NCI-H1694 (cell line): ENCODE measurements at regions not wholly inside any gene's neighbourhood (a gene's known extent, or its start where the extent isn't known, plus 50 kb on each side); places are given as distances from the start of the nearest gene placed in this dataset.
"Not testable (repeated sequence)": the region's sequence is repeated elsewhere in the genome, so short reads cannot be mapped to it uniquely, and the experiment has no call there.

Source experiments
- DNase-seq: peaks from one replicate; lab custom pipeline; 2025; lab: John Stamatoyannopoulos, UW

GRCh38 chr1:67907467-67907866 lies 74.2 kb upstream of the GNG12 start:
- not testable (repeated sequence) for DNase-seq

GRCh38 chr1:67906015-67906414 lies 72.7 kb upstream of the GNG12 start:
- DNase-seq: not testable (repeated sequence)

- not testable (repeated sequence) for DNase-seq
Measured at GRCh38 chr1:67902546-67903223, 69.4 kb upstream of the GNG12 start.

DNA sequence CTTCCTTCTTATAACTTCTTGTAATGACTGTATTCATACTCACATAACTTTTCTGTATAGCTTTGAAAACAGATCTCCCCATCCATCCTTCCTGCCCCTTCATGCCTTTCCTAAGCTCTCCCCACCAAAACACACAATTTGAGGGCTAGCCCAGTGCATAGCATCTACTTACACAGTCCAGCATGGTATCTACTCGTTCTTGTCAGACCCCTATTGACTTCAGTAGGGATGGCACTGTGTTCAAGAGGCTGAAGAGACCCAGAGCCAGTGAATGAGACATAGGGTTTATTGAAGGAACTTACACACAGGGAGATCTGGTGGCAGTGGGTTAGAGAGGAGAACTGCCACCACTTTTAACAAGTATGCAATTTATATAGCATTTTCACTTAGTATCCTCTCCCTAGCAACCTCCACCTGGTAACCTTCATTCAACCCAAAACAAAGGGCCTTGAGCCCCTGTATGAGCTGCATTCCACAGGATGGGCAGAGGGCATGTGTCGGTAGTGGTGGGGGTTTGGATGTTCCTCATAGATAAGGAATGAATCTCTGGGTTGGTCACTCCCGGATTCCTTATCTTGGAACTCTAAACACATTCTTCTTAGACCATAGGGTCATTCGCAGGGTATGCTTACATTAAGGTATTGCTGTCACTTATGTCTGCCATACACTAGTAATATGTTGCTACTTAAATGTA lies 64.9 kb upstream of the GNG12 start:
- DNase-seq: no peak

DNA sequence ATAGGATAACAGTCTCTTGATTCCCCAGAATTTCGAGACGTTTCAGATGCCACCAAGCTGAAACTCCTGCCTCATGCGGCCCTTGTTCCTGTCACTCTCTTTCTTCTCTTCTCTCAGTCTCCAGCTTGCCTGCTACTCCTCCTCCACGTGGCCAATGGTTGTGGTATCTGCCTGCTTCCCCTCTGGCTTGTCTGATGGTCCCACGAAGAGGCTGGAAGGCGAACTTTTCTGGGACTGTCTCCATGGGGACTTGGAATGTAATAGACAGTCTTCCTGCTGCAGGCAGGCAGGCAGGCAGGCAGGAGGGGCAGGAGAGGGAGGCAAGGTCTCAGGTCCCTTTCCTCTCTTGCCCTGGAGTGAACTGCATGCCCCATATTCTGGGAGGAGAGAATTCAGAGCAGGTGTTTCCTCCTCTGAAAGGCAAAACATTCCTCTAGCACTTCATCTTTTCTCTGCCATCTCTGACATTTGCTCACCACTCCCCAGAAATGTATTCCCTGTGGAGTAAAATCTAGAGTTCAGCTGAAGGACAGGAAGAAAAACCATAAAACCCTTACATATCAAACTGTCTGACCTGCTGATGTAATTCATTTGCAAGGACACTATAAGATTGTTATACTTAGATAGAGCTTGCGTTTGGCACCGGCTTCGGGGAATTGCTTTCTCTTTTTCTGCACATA lies 64.1 kb upstream of the GNG12 start:
- DNase-seq: no peak

DNA sequence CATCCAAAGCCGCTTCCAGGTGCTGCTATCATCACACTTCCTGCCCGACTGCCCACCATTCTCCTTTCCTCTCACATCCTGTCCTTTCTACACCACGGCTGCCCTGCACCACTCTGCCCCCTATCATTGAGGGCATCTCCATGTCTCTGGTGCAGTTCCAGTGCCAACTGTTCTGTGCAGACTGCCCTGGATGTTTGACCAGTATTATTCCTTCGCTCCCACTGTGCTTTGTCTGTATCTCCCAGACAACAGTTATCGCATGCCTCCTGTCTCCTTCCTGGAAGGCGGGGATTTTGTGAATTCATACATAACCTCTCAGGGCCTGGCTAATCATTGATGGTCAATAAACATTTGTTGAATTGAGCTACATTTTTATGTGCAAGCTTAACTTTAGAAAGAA lies 63.6 kb upstream of the GNG12 start:
- no peak for DNase-seq

GRCh38 chr1:67894981-67895735 lies 61.9 kb upstream of the GNG12 start:
- DNase-seq: no peak

GRCh38 chr1:67893126-67893495 lies 59.8 kb upstream of the GNG12 start:
- no peak for DNase-seq

DNA sequence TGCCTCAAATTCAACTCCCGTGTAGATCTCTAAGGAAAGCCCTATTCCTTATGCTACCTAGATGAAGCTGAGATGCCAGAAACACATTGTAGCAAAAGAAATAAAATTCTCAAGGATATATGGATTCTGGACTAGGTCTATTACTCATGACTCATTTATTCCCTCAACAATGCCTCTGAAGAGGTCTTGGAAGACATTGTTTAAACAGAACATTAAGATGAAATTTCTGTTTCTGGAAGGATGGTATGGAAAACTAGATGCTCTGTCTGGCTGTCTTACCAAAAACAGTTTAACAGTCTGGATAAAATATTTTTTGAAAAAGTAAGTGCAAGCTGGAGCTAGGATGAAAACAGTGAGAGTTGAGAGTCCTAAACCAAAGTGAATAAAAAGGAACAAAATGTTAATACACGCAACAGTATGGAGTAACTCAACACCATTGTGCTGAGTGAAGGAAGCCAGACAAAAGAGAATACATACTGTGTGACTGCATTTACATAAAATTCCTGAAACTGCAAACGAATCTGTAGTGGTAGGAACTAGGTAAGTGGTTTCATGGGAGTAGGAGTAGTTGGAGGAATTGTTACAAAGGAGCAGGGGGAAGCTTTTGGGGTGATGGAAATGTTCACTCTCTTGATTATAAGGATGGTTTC lies 59.3 kb upstream of the GNG12 start:
- no peak for DNase-seq

- no peak for DNase-seq
Measured at GRCh38 chr1:67890857-67891256, 57.6 kb upstream of the GNG12 start.

DNA sequence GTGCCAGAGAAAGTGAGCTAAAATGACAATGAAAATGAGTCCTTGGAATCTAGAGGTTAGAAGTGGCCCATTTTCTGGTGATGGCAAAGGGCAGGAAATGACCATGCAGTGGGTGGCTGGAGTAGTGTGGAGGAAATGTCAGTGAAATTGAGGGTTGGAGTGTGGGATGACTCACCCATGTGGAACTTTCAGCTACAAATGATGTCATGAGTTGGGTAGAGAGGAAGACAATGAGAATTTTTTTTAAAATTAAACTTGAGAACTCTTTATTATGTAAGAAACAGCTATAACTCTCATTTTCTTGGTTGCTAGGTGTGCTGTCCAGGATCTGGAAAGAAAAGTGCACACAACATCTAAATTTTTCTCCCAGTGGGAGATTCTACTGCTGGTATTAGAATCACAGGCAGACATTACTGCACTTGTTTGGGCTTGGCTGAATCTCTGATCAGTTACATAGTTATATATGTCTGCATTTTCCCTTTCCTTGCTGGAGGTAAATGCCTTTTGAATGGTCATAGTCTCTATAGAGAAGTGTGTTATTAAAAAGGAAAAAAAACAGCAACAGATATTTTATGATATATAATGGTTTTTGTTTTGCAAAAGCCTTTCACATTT lies 56.8 kb upstream of the GNG12 start:
- no peak for DNase-seq

DNA sequence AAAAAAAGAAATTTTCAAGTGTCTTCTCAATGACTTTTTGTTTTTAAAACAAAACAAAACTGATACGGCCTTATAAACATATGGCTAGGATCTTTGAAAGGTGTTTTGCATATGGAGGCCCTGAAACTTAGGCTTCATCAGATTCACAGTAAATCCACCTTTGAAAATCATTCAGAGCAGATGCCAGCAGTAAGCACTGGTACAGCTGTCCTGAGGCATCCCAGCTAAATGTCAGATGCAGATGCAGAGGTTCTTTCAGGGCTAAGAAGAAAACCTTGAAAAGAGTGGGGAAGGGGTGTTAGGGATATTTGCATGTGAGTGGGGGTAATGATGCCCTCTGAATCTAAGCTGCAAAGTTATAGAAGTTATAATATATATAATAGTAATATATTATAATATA lies 56.2 kb upstream of the GNG12 start:
- DNase-seq: no peak

DNA sequence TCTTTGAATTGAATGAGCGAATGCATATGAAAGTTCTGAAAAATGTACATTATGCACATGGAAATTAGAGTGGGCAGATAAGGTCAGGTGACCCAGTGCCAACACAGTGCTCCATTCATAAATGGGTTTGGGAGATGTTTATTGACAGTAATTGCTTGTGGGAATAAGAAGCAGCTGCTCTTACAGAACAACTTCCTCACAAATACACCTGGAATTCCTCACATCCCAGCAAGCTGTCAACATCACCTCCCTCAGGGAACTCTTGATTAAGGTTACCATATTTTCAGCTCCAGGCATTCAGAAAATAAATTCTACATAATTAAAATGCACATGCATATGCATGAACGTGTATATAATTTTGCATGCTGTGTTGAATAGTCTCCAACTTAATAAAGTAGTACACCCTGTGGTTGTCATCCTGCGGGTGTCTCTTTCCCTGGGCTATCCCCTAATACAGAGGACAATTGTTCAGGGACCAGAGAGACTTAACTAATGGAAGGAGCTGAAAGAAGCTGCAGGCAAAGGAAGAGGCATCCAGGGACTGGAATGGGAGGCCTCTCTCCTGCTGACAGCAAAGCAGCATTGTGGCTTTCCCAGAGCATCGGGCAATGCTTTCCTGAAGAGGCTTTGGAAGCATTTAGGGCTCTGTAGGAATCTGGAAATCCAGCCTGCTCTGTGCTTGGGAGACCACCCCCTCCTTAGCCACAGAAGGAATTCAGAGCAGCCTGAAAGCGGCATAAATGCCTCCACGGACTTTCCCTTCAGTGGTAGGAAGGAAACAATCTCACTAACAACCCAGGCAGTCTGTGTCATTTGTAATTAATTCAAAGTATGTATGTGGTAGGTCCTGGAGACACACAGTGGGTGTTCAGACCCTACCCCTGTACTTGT lies 55.2 kb upstream of the GNG12 start:
- DNase-seq: no peak

DNA sequence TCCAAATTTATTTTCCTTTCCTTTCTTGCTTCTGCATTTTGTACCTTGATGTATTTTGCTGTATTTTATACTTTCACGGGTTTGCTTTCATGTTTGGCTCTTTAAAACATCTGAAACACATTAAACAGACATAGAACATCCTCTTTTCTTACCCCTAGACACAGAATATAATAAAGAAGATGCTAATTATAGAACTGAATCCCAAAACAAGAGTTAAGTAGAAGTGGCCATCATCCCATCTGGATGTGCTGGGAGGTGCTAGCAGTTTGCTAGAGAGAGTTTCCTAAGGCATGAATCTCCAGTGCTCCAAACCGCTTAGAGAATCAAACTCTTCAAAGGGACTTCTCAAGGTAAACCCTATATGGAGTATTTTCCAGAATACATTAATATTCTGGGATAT lies 53.9 kb upstream of the GNG12 start:
- no peak for DNase-seq

GRCh38 chr1:67886076-67886475 lies 52.8 kb upstream of the GNG12 start:
- DNase-seq: no peak

- DNase-seq: no peak
Measured at GRCh38 chr1:67883069-67883468, 49.8 kb upstream of the GNG12 start.
